Esophagus squamous epithelium (tissue), 5 donors: ENCODE measurements at regions not wholly inside any gene's neighbourhood (a gene's known extent, or its start where the extent isn't known, plus 50 kb on each side); places are given as distances from the start of the nearest gene placed in this dataset.

Source experiments
- DNase-seq: peaks from one replicate; lab custom pipeline; 2025; lab: John Stamatoyannopoulos, UW
- H3K27ac ChIP-seq, 4 donors: fragments of 200-600 bp; sonication (generic); one replicate each; pipeline ENCODE4 v1.5.1; 2016 to 2019; ENCODE audit warnings: mild to moderate bottlenecking in 1 of 4
- H3K27me3 ChIP-seq, 4 donors: fragments of 200-600 bp; sonication (generic); 1 replicate in 3 of 4; 2 replicates in 1 of 4; pipeline versions ENCODE4 v1.5.1 to v1.6.0; 2017 to 2021; ENCODE audit warnings: antibody characterized with exemption in 1 of 4
- H3K36me3 ChIP-seq, 3 donors: fragments of 200-600 bp; sonication (generic); one replicate each; pipeline ENCODE4 v1.5.1; 2016 to 2019
- H3K4me1 ChIP-seq, 3 donors: fragments of 200-600 bp; sonication (generic); one replicate each; pipeline ENCODE4 v1.5.1; 2017 to 2019
- H3K4me3 ChIP-seq, 4 donors: fragments of 200-600 bp; sonication (generic); 1 replicate in 3 of 4; 2 replicates in 1 of 4; pipeline ENCODE4 v1.5.1; 2016 to 2019; ENCODE audit warnings: mild to moderate bottlenecking in 2 of 4, moderate library complexity in 1 of 4
- H3K9me3 ChIP-seq, 3 donors: fragments of 200-600 bp; sonication (generic); one replicate each; pipeline ENCODE4 v1.5.1; 2016 to 2019
- POLR2A ChIP-seq, 4 donors: fragments of 450-650 bp; IDR thresholded peaks; one replicate each; pipeline ENCODE4 v1.6.1; 2017; ENCODE audit warnings: antibody characterized with exemption in 4 of 4, mild to moderate bottlenecking in 4 of 4, moderate library complexity in 3 of 4
- WGBS, 2 donors: methylation state at CpG; one replicate each; pipeline ENCODE4 v1.1.5; 2018; 5-methylcytosine and 5-hydroxymethylcytosine counted together
- intact Hi-C: fragments of 100-400 bp; cut with DNase I; formaldehyde crosslinking; loops from one replicate; pipeline ENCODE4 v1.15.0; 2022
- TF ChIP-seq, protein P1 (sequence below), 6 experiments: fragments of 450-650 bp in 4 of 6; fragments of 200-600 bp in 2 of 6; sonication (generic) in 2 of 6; IDR thresholded peaks; one replicate each; pipeline ENCODE4 v1.5.1; 2016 to 2019; ENCODE audit warnings: antibody characterized with exemption in 6 of 6, mild to moderate bottlenecking in 4 of 6, moderate library complexity in 4 of 6
- donor health status: DM: yes; HTN: yes; CAD: no.

DNA sequence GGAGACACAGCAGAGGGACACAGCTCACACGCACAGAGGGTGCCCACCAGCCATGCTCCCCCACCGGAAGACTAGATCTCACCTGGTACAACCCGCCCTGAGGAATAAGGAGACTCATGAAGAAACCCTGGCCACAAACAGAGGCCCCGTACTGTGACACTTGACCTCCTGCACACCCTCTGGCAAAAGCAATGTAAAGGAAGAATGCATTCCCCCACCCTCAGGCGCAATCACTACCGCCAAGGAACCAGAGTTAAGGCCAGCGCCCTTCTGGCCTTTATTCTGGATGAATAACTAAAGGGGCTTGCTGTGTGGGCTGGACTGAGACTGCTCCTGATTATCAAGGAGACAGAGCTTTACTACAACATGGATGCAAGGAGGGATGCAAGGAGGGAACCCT is 509.2 kb upstream of the SPHKAP start:
- no peak overlapping the region for H3K4me3 ChIP-seq
- H3K27me3 ChIP-seq, result no peaks in the 10 kb centered on the region
- no peak for DNase-seq
- TF ChIP-seq, protein P1, sequence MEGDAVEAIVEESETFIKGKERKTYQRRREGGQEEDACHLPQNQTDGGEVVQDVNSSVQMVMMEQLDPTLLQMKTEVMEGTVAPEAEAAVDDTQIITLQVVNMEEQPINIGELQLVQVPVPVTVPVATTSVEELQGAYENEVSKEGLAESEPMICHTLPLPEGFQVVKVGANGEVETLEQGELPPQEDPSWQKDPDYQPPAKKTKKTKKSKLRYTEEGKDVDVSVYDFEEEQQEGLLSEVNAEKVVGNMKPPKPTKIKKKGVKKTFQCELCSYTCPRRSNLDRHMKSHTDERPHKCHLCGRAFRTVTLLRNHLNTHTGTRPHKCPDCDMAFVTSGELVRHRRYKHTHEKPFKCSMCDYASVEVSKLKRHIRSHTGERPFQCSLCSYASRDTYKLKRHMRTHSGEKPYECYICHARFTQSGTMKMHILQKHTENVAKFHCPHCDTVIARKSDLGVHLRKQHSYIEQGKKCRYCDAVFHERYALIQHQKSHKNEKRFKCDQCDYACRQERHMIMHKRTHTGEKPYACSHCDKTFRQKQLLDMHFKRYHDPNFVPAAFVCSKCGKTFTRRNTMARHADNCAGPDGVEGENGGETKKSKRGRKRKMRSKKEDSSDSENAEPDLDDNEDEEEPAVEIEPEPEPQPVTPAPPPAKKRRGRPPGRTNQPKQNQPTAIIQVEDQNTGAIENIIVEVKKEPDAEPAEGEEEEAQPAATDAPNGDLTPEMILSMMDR (IDR thresholded peaks at IDR 0.05), result no peak
- TF ChIP-seq POLR2A (IDR thresholded peaks at IDR 0.05), result no peak
- 73 to 78% methylated on average over 4 of the region's 7 CpGs for WGBS, 2 donors
- intact Hi-C loops, result no loop called here
- no peaks in the 10 kb centered on the region for H3K9me3 ChIP-seq
- no peaks in the 10 kb centered on the region for H3K4me1 ChIP-seq
- H3K27ac ChIP-seq, result no peak overlapping the region
- H3K36me3 ChIP-seq, result no peaks in the 10 kb centered on the region

DNA sequence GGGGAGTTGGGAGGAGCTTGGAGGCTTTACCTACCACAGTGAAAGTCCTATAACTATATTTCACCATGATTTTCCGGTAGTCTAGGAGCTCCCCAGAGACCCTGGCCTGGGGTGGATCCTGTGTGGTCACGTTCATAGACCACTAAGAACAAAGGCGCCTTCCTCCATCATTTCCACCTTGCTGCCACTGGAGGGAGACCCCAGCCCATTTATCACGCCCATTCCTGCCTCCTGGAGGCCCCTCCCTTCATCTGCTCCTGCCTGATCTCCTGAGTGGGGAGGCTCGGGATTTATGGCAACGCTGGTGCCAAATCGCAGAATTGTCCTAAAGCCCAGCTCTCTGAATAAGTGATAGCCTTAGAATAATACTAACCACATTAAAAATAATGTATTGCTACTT is 507.6 kb upstream of the SPHKAP start:
- 33 to 35% methylated on average over 7 of the region's 7 CpGs for WGBS, 2 donors
- Histone ChIP-seq H3K36me3 (no peaks in the 10 kb centered on the region), H3K27me3 (no peaks in the 10 kb centered on the region), H3K4me3 (no peak overlapping the region), H3K4me1 (no peaks in the 10 kb centered on the region), H3K9me3 (no peaks in the 10 kb centered on the region), H3K27ac (no peak overlapping the region)
- TF ChIP-seq POLR2A (IDR thresholded peaks at IDR 0.05), result no peak
- TF ChIP-seq, protein P1 (IDR thresholded peaks at IDR 0.05), result no peak
- intact Hi-C loops, result no loop called here
- DNase-seq, result no peak

DNA sequence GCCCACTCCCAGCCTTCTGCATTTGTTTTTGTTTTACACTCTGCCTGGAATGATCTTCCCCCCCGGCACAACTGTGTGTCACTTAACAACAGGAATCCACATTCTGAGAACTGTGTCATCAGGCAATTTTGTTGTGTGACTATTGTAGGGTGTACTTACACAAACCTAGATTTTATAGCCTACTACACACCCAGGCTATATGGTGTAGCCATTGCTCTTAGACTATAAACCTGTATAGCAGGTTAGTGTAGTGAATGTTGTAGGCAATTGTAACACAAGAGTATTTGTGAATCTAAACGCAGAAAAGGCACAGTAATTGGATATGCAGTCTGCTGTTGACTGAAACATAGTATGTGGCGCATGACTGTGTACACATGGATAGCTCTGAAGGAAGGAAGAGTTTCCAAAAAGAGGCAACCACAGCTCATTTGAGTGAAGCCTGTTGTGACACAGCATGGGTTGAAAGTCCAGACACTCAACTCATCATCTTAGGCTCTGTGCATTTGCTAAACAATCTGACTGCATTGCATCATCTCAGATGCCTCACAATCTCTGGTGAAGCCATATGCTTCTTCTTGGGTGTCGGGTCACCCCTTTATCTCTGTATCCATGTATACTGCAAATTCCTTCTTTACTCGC is 506.6 kb upstream of the SPHKAP start:
- DNase-seq, result no peak
- TF ChIP-seq, protein P1 (IDR thresholded peaks at IDR 0.05), result no peak
- TF ChIP-seq POLR2A (IDR thresholded peaks at IDR 0.05), result no peak
- H3K4me1 ChIP-seq, result no peaks in the 10 kb centered on the region
- WGBS, 2 donors, result 67 to 73% methylated on average over 5 of the region's 5 CpGs
- no peaks in the 10 kb centered on the region for H3K27me3 ChIP-seq
- no peak overlapping the region for H3K27ac ChIP-seq
- no peaks in the 10 kb centered on the region for H3K9me3 ChIP-seq
- no peak overlapping the region for H3K4me3 ChIP-seq
- intact Hi-C loops, result no loop called here
- H3K36me3 ChIP-seq, result no peaks in the 10 kb centered on the region

DNA sequence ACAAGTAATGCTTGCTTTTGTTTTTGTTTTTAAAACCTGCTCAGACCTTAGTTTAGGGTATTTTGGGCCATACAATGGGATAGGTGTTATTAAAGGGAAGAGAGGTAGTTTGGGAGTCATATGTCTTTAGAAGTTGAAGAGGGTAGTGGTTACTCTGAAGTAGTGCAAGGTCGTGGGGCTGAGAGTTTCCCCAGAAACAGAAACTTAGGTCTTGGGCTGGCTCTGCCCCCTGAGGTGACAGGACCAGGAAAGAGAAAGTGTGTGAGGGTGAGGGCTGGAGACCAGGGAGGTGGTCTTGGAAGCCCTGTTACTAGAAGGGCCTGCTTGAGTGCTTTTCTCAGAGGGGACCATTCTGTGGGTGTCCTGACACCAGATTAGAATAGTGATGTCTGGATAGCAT is 500.5 kb upstream of the SPHKAP start:
- Histone ChIP-seq H3K36me3 (no peaks in the 10 kb centered on the region), H3K27me3 (no peaks in the 10 kb centered on the region), H3K4me1 (no peaks in the 10 kb centered on the region), H3K27ac (no peak overlapping the region), H3K9me3 (no peaks in the 10 kb centered on the region), H3K4me3 (no peak overlapping the region)
- no peak for DNase-seq
- TF ChIP-seq, protein P1 (IDR thresholded peaks at IDR 0.05), result no peak
- no peak for TF ChIP-seq POLR2A (IDR thresholded peaks at IDR 0.05)
- WGBS, 2 donors, result 20 to 50% methylated on average over 1 of the region's 1 CpG
- intact Hi-C loops, result no loop called here

DNA sequence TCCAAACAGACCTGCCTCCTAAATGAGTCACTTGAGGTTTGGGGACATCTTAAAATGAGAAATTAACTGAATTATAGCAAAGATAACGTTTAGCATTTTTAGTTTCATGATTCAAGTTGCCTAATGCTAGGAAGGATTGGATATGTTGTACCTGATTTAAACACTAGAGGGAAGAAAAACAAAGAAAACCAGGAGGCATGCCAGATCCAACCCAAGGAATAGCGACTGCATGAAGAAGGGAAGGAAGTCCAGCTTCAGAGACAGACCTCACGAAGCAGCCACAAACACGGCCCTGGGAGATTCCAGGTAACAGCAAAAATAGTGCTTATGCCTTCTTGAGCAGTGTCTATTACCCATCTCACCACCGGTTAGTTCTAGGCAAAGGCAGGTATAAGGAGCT is 499.9 kb upstream of the SPHKAP start:
- intact Hi-C loops, result no loop called here
- H3K9me3 ChIP-seq, result no peaks in the 10 kb centered on the region
- no peak overlapping the region for H3K4me3 ChIP-seq
- no peaks in the 10 kb centered on the region for H3K36me3 ChIP-seq
- no peak overlapping the region for H3K27ac ChIP-seq
- no peaks in the 10 kb centered on the region for H3K4me1 ChIP-seq
- DNase-seq, result no peak
- WGBS, 2 donors, result 24 to 26% methylated on average over 5 of the region's 5 CpGs
- no peak for TF ChIP-seq POLR2A (IDR thresholded peaks at IDR 0.05)
- TF ChIP-seq, protein P1 (IDR thresholded peaks at IDR 0.05), result peak in 4 of 6 experiments; percentile 11 to 35 (median 24)
- no peaks in the 10 kb centered on the region for H3K27me3 ChIP-seq
